Stimulated activated CD4-positive, alpha-beta T cell treated with anti-CD3 and anti-CD28 coated beads, Interleukin-12 subunit alpha, Interleukin-12 subunit beta, amount 100 ng/mL, for 4 hours (primary cell): ENCODE measurements at regions not wholly inside any gene's neighbourhood (a gene's known extent, or its start where the extent isn't known, plus 50 kb on each side); places are given as distances from the start of the nearest gene placed in this dataset.
"Not testable (repeated sequence)": the region's sequence is repeated elsewhere in the genome, so short reads cannot be mapped to it uniquely, and the experiment has no call there.

Source experiments
- DNase-seq: peaks from one replicate; pipeline ENCODE4 v3.0.0-alpha.2; 2020

DNA sequence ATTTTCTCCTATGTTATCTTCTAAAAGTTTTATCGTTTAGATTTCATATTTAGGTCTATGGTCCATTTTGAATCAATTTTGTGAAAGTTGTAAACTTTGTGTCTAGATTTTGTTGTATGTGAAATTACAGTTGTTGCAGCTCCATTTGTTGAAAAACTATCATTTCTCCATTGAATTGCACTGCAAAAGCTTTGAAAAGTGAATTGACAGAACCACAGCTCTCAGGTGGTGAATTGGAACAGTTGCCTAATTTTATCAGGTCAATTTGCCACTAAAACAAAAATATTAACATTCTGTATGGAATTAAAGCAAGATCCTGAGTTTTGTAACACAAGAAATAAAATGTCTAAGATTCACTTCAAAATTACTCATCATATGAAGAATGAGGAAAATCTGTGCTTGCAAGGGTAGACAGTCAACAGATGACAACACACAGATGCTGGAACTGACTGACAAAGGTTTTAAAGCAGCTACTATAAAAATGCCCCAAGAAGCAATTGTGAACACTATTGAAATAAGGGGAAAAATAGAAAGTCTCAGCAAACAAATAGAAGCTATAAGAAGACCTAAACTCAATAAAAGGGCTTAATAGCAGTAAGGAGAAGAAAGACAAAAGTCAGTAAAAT lies 346.7 kb downstream of the PAX1 start:
- DNase-seq = no peak

- not testable (repeated sequence) for DNase-seq
These were observed 340.6 kb downstream of the PAX1 start for GRCh38 chr20:22045956-22046507.

DNA sequence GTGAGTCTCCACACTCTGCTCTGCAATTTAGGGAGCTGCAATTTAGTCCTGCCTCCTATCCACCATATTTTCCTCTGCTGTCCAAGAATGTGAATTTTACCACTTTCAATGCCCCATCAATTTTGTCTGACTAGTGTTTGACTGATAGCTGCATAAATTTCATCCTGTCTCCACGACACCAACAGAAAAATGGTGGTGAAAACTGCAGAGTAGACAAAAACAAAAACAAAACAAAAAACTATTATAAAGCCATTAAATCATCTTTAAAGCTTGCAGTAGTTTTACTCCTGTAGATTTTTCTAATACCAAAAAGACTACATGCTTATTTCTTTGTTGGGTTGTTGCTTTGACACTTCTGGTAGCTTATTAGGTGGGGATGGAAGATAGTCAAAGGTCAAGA lies 322.0 kb downstream of the PAX1 start:
- DNase-seq = no peak

- DNase-seq = no peak
These were observed 314.7 kb downstream of the PAX1 start for GRCh38 chr20:22020201-22020600.

DNA sequence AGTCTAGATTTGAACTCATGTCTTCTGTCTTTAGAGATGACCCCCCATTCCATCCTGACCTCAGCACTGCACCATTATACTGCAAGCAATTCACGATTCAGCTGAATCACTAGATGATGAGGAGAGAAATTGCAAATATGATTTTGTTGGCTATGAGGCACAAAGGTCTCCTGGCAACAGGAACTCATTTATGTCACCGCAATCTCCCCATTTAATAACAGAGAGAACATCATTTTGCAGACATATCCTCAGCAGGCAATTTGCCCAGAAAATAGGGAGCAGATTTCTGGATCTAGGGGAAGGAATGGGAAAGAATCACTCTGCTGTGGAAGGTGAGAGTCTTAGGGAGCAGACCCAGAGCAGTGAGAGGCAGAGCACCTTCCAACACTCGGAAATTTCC lies 303.0 kb downstream of the PAX1 start:
- DNase-seq = no peak

- no peak for DNase-seq
These were observed 300.8 kb downstream of the PAX1 start for GRCh38 chr20:22006306-22006705.

- DNase-seq = no peak
These were observed 300.1 kb downstream of the PAX1 start for GRCh38 chr20:22005535-22005934.

- no peak for DNase-seq
These were observed 299.5 kb downstream of the PAX1 start for GRCh38 chr20:22004946-22005345.

GRCh38 chr20:22003680-22004079 lies 298.2 kb downstream of the PAX1 start:
- no peak for DNase-seq

DNA sequence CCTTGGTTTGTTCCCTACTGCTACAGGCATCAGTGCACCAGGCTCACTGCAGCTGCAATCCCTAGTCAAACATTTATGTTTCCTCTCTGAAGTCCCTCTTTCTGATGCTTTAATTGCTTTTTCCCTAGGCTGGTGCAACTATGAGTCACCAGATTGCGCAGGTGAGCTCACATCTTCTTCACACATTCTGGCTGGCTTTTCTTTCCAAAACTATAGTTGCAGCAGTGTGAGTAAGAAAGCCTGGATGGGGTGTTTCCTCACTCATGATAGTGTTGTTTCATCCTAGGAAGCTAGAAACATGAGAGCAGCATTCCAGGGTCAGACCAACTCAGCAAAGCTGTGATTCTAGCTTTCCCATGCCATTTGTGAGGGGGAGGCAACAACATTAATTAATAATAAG lies 296.4 kb downstream of the PAX1 start:
- no peak for DNase-seq

DNA sequence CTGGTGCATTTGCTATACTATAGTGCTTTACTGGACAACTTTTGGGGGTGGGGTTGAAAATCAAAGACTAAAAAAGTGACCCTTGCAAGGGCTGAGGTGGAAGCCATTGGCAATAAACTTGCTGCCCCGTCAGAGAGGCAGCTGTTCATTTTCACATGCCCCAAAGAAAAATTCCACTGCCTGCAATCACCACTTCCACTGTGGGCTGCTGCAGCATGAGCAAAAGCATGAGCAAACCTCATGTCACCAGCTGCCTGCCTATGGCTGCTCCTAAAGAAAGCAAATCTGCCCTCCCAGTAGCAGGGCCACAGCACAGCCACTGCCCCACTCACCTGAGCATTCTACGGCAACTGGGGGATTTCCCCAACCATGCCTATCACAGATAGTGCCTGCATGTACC lies 290.0 kb downstream of the PAX1 start:
- no peak for DNase-seq

DNA sequence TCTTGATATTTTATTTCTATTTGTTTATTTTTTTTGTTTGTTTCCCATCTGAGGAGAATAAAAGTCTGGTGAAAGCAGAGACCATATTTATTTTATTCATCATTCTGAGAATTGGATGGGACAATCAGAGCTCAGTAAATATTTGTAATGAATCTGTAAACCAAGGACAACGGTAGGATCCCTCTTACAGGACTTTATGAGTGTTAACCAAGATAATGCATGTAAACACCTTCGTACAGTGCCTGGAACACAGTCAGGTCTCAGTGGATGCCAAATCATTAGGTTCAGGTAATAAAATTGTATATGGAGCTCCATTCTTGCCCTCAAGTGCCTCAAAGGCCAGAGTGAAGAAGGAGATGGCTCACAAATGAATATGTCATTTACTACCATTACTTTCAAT lies 288.7 kb downstream of the PAX1 start:
- no peak for DNase-seq

DNA sequence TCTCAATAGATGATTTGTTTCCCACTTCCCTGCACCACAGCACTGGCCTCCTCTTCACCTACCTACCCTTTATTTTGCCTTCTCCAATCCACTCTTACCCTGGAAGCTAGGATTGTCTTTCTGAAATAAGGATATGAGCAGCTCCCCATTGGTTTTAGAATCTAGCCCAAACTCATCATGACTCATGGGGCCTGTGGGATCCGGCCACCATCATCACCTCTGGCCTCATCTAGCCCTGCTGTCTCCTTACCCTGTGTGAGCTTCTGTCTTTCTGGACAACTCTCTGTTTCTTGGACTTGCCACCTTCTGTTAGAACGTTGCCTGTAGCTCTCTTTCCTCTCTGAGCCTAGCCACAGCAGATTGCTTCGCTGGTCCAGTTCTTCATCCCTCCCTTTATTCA lies 277.1 kb downstream of the PAX1 start:
- DNase-seq = no peak

- no peak for DNase-seq
These were observed 276.3 kb downstream of the PAX1 start for GRCh38 chr20:21981597-21982344.

- DNase-seq = no peak
These were observed 275.7 kb downstream of the PAX1 start for GRCh38 chr20:21981179-21981578.

GRCh38 chr20:21971436-21971835 lies 266.0 kb downstream of the PAX1 start:
- no peak for DNase-seq

DNA sequence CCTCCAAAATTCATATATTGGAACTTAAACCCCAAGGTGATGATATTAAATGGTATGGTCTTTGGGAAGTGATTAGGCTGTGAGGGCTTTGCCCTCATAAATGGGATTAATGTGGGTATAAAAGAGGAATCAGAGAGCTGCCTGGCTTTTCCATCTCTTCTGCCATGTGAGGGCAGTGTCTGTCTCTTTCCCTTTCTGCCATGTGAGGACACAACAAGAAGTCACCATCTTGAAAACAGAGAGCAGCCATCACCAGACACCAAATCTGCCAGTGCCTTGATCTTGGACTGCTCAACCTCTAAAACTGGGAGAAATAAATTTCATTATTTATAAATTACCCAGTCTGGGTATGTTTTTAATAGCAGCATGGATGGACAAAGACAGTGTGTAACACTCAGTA lies 263.0 kb downstream of the PAX1 start:
- no peak for DNase-seq

- DNase-seq = no peak
These were observed 262.0 kb downstream of the PAX1 start for GRCh38 chr20:21967481-21967880.

DNA sequence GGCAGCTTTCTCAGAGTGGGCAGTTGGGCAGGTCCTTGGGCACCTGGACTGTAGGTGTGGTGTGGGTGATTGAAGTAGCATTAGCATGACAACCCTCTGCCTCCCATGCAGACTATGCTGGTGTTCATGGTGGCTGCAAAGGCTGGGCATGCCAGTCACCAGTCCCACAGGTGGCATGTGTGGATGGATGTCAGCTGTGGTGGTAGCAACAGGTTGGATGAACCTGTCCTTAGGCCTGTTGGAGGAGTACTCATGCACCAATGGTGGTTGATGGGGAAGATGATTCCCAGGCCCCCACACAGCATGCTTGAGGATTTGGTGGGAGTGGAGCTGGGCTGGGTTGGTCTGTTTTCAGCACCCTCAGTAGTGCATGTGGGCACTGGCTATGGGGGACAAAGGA lies 251.1 kb downstream of the PAX1 start:
- no peak for DNase-seq

DNA sequence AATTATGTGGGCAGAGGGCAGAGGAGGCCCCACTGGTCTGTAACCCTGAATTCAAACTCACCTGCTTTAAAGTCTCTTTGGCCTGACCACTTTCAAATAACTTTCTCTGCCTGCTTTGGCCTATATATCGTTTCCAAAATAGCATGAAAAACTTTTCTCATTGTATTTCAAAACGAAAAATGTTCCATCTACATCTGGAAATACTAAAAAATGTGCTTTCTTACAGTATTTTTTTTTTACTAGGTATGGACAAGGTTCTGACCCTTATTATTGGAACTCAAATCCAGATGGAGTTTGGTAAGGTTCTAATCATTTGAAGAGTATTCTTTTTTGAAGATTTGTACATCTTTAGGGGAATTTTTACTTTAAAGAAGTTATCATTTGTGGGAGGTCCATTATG lies 241.9 kb downstream of the PAX1 start:
- DNase-seq = no peak

DNA sequence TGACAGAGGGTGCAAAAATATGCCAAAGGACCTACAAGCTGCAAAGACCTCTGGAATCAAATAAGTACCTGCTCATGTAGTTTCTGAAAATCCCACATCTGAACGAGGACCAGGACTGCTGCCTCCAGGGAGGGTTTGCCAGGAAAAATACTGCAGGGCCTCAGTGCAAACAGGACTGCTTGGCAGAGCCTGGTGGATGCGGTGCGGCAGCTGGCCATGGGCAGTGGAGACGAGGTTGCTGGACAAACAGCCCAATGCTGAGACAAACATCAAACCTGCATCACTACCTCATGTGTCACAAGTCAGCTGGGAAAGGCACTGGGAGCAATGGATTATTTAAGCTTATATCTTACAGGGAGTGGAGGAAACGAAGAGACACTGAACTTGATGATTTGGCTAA lies 238.8 kb downstream of the PAX1 start:
- no peak for DNase-seq

DNA sequence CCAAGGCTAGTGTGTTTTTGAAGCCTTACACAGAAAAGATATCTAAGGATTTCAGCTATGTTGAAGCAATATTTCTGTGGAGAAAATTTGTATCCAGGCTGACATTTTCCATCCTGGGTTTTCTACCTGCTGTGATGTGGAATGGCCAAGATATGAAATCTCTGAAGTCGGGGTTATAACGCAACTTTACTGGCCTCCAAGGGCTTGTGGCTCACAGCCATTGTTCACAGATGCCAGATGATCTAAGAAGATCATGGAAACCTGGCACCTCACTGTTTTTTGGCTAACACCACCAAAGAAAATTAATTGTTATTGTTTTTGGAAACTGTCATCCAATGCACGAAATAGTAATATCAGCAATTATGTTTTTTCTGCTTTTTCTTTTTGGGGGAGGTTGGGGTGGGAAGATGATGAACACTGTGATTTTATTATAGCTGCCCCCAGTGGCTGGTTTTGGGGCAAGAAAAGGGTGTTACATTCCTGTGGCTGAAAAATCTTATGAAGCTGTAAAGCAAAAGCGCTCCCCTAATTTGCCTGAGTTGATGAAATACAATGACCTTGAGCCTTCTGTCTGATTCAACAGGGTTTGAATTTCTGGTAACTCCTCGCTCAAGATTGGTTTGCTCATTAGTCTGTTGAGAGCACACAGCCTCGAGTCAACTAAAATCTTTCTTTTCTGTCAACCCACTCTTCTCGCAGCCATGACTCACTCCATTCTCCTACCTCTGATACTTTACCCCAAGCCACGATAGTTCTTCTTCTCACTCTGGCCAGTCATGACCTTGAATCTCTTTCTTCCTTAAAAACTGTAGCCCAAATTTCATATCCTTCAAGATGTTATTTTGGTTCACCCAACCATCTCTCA lies 236.7 kb downstream of the PAX1 start:
- DNase-seq = no peak

- no peak for DNase-seq
These were observed 231.4 kb downstream of the PAX1 start for GRCh38 chr20:21936720-21937380.
